ENCODE measurements at regions not wholly inside any gene's neighbourhood (a gene's known extent, or its start where the extent isn't known, plus 50 kb on each side); places are given as distances from the start of the nearest gene placed in this dataset.
"Not testable (repeated sequence)": the region's sequence is repeated elsewhere in the genome, so short reads cannot be mapped to it uniquely, and the experiment has no call there.

DNA sequence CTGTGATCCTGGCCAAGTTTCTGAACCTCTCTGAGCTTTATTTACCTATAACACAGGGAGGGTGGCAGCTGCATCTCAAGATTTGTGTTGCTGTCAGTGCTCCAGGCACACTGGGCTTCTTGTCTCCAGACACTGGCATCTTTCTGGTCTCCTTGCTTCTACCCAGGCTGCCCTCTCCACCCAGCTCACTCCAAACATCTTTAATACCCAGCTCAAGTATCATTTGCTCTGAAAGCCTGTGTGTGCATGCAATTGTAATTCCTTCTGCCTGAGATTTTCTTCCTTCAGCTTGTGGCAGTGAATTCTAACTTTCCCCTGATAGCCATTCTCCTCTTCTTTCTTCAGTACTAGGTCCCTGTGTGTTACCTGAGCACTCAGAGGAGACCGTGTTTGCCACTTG lies 50.7 kb upstream of the USP7 start:
- no peak for TF ChIP-seq GATA1 (IDR thresholded peaks at IDR 0.05; ENCODE audit: low read depth, low read length)
- no peak for TF ChIP-seq POLR2A (IDR thresholded peaks at IDR 0.05; ENCODE audit: low read length)
- no peak for DNase-seq

DNA sequence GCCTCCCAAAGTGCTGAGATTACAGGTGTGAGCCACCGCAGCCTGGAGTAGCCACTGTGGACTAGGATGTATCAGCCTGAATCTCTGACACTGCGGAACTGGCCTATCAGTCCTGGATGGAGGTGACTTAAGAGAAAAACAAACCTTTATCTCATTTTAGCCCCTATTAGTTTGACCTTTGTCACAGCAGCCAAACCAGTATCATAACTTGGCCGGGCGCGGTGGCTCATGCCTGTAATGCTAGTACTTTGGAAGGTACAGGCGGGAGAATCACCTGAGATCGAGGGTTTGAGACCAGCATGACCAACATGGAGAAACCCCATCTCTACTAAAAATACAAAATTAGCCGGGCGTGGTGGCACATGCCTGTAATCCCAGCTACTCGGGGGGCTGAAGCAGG lies 51.8 kb upstream of the USP7 start:
- TF ChIP-seq POLR2A (IDR thresholded peaks at IDR 0.05; ENCODE audit: low read length), result no peak
- TF ChIP-seq GATA1 (IDR thresholded peaks at IDR 0.05; ENCODE audit: low read depth, low read length), result no peak
- no peak for DNase-seq

DNA sequence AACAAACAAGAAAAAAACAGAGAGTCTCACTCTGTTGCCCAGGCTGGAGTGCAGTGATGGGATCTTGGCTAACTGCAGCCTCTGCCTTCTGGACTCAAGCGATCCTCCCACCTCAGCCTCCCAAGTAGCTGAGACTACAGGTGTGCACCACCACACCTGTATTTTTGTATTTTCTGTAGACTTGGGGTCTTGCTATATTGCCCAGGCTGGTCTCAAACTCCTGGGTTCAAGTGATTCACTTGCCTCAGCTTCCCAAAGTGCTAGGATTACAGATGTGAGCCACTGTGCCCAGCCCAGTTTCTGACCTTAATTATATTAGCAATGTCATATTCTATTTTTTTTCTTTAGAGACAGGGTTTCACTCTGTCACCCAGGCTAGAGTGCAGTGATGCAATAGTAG lies 52.3 kb upstream of the USP7 start:
- DNase-seq, result not testable (repeated sequence)

GRCh38 chr16:9016824-9017223 lies 53.1 kb upstream of the USP7 start:
- TF ChIP-seq GATA1 (IDR thresholded peaks at IDR 0.05; ENCODE audit: low read depth, low read length) (no peak), POLR2A (IDR thresholded peaks at IDR 0.05; ENCODE audit: low read length) (no peak)
- no peak for DNase-seq

DNA sequence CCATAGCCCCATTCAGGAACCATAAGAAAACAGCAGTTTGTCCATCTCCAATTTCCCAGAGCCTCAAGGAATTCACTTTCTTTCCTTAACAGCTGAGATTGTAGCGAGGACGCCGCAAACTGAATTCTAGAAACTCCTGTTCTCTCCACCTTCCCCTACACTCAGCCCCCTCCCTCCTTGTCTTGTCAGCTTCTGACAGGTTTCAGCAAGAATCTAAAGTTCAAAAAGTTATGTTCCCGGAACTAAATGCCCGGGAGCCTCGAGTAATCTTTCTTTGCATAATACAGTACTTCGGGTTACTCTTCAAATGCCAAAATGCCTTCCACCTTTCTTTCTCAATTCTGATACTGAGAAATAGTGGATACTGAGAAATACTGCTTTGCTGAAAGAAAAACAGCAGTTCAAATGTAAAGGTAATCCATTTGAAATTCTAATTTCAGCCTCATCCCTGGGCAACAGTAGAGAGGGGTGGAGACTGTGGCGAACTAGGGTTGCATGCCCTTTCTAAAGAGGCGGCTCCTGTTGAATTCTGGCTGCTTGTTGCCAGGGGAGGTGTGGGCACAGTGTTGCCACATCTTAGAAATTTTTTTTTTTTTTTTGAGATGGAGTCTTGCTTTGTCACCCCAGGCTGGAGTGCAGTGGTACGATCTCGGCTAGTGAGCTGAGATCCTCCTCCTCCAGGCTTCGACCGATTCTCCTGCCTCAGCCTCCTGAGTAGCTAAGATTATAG lies 63.5 kb upstream of the USP7 start:
- TF ChIP-seq GATA1 (IDR thresholded peaks at IDR 0.05; ENCODE audit: low read depth, low read length), result no peak
- TF ChIP-seq POLR2A (IDR thresholded peaks at IDR 0.05; ENCODE audit: low read length), result no peak
- DNase-seq, result no peak

DNA sequence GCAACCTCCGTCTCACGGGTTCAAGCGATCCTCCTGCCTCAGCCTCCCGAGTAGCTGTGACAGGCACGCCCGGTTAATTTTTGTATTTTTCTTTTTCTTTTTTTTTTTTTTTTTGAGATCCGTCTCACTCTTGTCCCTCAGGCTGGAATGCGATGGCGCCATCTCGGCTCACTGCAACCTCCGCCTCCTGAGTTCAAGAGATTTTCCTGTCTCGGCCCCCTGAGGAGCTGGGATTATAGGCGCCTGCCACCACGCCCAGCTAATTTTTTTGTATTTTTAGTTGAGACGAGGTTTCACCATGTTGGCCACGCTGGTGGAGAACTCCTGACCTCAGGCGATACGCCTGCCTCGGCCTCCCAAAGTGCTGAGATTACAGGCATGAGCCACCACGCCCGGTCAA lies 63.0 kb upstream of the HAPSTR1 start:
- not testable (repeated sequence) for DNase-seq

- no peak for TF ChIP-seq GATA1 (IDR thresholded peaks at IDR 0.05; ENCODE audit: low read depth, low read length)
- no peak for DNase-seq
These were observed 60.3 kb upstream of the HAPSTR1 start for GRCh38 chr16:9031107-9031506.

- DNase-seq, result peak; percentile 25 to 59
- no peak for TF ChIP-seq GATA1 (IDR thresholded peaks at IDR 0.05; ENCODE audit: low read depth, low read length)
- TF ChIP-seq POLR2A (IDR thresholded peaks at IDR 0.05; ENCODE audit: low read length), result no peak
These were observed 58.2 kb upstream of the HAPSTR1 start for GRCh38 chr16:9033125-9033830.

GRCh38 chr16:9034056-9034455 lies 57.4 kb upstream of the HAPSTR1 start:
- TF ChIP-seq POLR2A (IDR thresholded peaks at IDR 0.05; ENCODE audit: low read length), result no peak
- no peak for TF ChIP-seq GATA1 (IDR thresholded peaks at IDR 0.05; ENCODE audit: low read depth, low read length)
- no peak for DNase-seq

DNA sequence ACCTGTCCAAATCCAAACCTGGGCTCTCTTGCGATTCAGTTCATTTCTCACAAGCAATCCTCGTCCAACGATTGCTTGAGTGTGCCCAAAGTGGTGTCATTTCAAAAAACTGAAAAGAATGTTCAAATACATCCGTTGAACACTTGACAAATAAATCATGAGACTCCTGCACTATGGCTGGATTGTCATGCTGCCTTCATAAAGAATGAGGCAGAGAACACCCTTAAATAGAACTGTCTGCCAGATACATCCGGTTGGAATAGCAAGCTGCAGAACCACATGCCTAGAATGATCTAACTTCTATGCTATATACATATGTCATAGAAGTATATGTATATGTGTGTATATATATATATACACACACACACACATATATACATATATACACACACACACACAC lies 55.4 kb upstream of the HAPSTR1 start:
- TF ChIP-seq GATA1 (IDR thresholded peaks at IDR 0.05; ENCODE audit: low read depth, low read length) (no peak), POLR2A (IDR thresholded peaks at IDR 0.05; ENCODE audit: low read length) (no peak)
- DNase-seq, result no peak

GRCh38 chr16:9039210-9039609 lies 52.2 kb upstream of the HAPSTR1 start:
- DNase-seq, result peak; percentile 6 to 17

DNA sequence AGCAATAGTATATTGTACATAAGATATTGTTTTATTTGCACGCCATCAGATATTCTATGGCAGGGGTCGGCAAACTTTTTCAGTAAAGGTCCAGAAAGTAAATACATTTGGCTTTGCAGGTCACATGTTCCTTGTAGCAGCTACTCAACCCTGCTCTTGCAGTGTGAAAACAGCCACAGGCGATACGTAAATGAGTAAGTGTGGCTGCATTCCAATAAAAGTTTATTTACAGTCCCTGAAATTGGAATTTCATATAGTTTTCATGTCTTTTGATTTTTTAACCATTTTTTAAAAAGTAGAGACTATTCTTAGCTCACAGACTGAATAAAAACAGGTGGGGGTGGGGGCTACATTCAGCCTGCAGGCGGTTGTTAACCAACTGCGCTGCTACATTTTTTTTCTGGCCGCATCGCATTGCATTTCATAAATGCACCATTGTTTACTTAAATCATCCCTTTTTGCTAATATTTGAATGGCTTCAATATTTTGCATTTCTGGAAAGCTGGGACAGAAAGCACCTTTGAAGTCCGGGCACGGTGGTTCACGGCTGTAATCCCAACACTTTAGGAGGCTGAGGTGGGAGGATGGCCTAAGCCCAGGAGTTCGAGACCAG lies 50.5 kb upstream of the HAPSTR1 start:
- TF ChIP-seq GATA1 (IDR thresholded peaks at IDR 0.05; ENCODE audit: low read depth, low read length) (no peak), POLR2A (IDR thresholded peaks at IDR 0.05; ENCODE audit: low read length) (no peak)
- no peak for DNase-seq

More at GRCh38 chr16:9039210-9039609, 52.2 kb upstream of the HAPSTR1 start:
- TF ChIP-seq GATA1 (IDR thresholded peaks at IDR 0.05; ENCODE audit: low read depth, low read length) (no peak), POLR2A (IDR thresholded peaks at IDR 0.05; ENCODE audit: low read length) (no peak)
